H1 (cell line): ENCODE measurements at regions not wholly inside any gene's neighbourhood (a gene's known extent, or its start where the extent isn't known, plus 50 kb on each side); places are given as distances from the start of the nearest gene placed in this dataset.
A peak's percentile ranks its signal among the peaks of the same experiment; 100 is the strongest.

Source experiments
- CTCF ChIA-PET: fragments of 300-600 bp; sonication (Branson Sonifier 250); formaldehyde crosslinking; loops from one replicate; lab custom pipeline; 2021; ENCODE audit not compliant: partially characterized antibody; lab: Charles Lee
- POLR2A ChIA-PET: fragments of 300-600 bp; sonication (Branson Sonifier 250); formaldehyde crosslinking; loops from one replicate; lab custom pipeline; 2021; ENCODE audit warnings: inconsistent platforms; ENCODE audit not compliant: partially characterized antibody; lab: Charles Lee
- DNase-seq, 2 experiments: peaks; one replicate each; pipeline versions ENCODE4 v3.0.0 to v3.0.0-alpha.2; 2010 to 2022; ENCODE audit warnings: low spot score in 2 of 2, low read depth in 1 of 2, mixed read lengths in 1 of 2
- FAIRE-seq: peaks from 2 replicates; lab custom pipeline; 2011; peaks lifted over from hg19 to GRCh38; lab: Jason Lieb, UNC
- H2AFZ ChIP-seq: 2 replicates; pipeline ENCODE4 v1.8.1; 2012; ENCODE audit warnings: low read length, inconsistent platforms
- H2AK5ac ChIP-seq: 2 replicates; pipeline ENCODE4 v1.6.1; 2013; ENCODE audit warnings: low read depth, low read length
- H2BK120ac ChIP-seq: replicated peaks from 2 replicates; pipeline ENCODE3; 2013; ENCODE audit warnings: low read depth, low read length, inconsistent platforms
- H2BK12ac ChIP-seq: 2 replicates; pipeline ENCODE4 v1.6.1; 2013; ENCODE audit warnings: low read depth, low read length
- H2BK15ac ChIP-seq: 2 replicates; pipeline ENCODE4 v1.6.1; 2013; ENCODE audit warnings: low read length
- H2BK20ac ChIP-seq: 2 replicates; pipeline ENCODE4 v1.6.1; 2013; ENCODE audit warnings: low read length
- H2BK5ac ChIP-seq: 2 replicates; pipeline ENCODE4 v1.6.1; 2013; ENCODE audit warnings: low read depth, low read length
- H3K14ac ChIP-seq: 2 replicates; pipeline ENCODE4 v1.6.1; 2013; ENCODE audit warnings: inconsistent platforms; ENCODE audit not compliant: insufficient read length
- H3K18ac ChIP-seq: 2 replicates; pipeline ENCODE4 v1.6.1; 2013; ENCODE audit warnings: low read length; ENCODE audit errors: extremely low read depth
- H3K23ac ChIP-seq: 2 replicates; pipeline ENCODE4 v1.6.1; 2013; ENCODE audit warnings: inconsistent platforms; ENCODE audit not compliant: insufficient read length
- H3K23me2 ChIP-seq: 2 replicates; pipeline ENCODE4 v1.6.1; 2013; ENCODE audit warnings: low read depth, low read length
- H3K27ac ChIP-seq: 2 replicates; pipeline ENCODE4 v1.6.1; 2011; ENCODE audit warnings: low read depth, low read length, inconsistent platforms
- H3K27me3 ChIP-seq, 4 experiments: replicated peaks in 1 of 4; 1 replicate in 1 of 4; 2 replicates in 3 of 4; pipeline versions ENCODE4 v1.6.1 to v1.8.1; 2011 to 2013; ENCODE audit warnings: low read length in 3 of 4, mild to moderate bottlenecking in 3 of 4, inconsistent platforms in 2 of 4, mixed read lengths in 2 of 4, moderate library complexity in 1 of 4; ENCODE audit not compliant: control insufficient read depth in 3 of 4, insufficient read depth in 3 of 4; ENCODE audit errors: extremely low read depth in 1 of 4
- H3K36me3 ChIP-seq, 4 experiments: 2 replicates each; pipeline versions ENCODE4 v1.6.1 to v1.8.1; 2011 to 2013; ENCODE audit warnings: mild to moderate bottlenecking in 4 of 4, low read length in 3 of 4, moderate library complexity in 2 of 4, control low read depth in 1 of 4, inconsistent platforms in 1 of 4; ENCODE audit not compliant: insufficient read depth in 4 of 4, control insufficient read depth in 2 of 4
- H3K4ac ChIP-seq: replicated peaks from 2 replicates; pipeline ENCODE3; 2013; ENCODE audit warnings: low read length, low read depth, mixed read lengths, inconsistent platforms; ENCODE audit not compliant: insufficient read length
- H3K4me1 ChIP-seq, 4 experiments: replicated peaks in 1 of 4; 1 replicate in 1 of 4; 2 replicates in 3 of 4; pipeline versions ENCODE4 v1.6.1 to v1.8.1; 2011 to 2013; ENCODE audit warnings: low read length in 3 of 4, inconsistent platforms in 2 of 4, mixed read lengths in 1 of 4; ENCODE audit not compliant: insufficient read depth in 4 of 4, control insufficient read depth in 3 of 4
- H3K4me2 ChIP-seq, 2 experiments: 2 replicates each; pipeline versions ENCODE4 v1.6.1 to v1.8.1; 2011 to 2013; ENCODE audit warnings: low read depth in 2 of 2, low read length in 2 of 2, control low read depth in 1 of 2, inconsistent platforms in 1 of 2, mild to moderate bottlenecking in 1 of 2; ENCODE audit not compliant: insufficient read depth in 1 of 2
- H3K4me3 ChIP-seq, 4 experiments: fragments of 200-600, 300-600 bp in 1 of 4; sonication (generic), shearing (Covaris generic), sonication (Bioruptor Twin) in 1 of 4; 2 replicates each; pipeline versions ENCODE4 v1.5.1 to v1.8.1; 2011 to 2016; ENCODE audit warnings: low read length in 4 of 4, low read depth in 3 of 4, control low read depth in 2 of 4, inconsistent platforms in 2 of 4, mild to moderate bottlenecking in 2 of 4, mixed read lengths in 1 of 4, moderate library complexity in 1 of 4; ENCODE audit not compliant: insufficient read depth in 2 of 4; ENCODE audit errors: extremely low read depth in 1 of 4
- H3K56ac ChIP-seq: replicated peaks from 2 replicates; pipeline ENCODE3; 2013; ENCODE audit warnings: low read depth, mild to moderate bottlenecking, mixed read lengths, low read length, inconsistent platforms; ENCODE audit not compliant: insufficient read length
- H3K79me1 ChIP-seq: 2 replicates; pipeline ENCODE4 v1.6.1; 2013; ENCODE audit warnings: low read depth, low read length, control low read depth
- H3K79me2 ChIP-seq, 2 experiments: 2 replicates each; pipeline versions ENCODE4 v1.6.1 to v1.8.1; 2012 to 2013; ENCODE audit warnings: low read length in 2 of 2, mild to moderate bottlenecking in 2 of 2, inconsistent platforms in 1 of 2; ENCODE audit not compliant: insufficient read depth in 2 of 2, control insufficient read depth in 1 of 2
- H3K9ac ChIP-seq, 4 experiments: replicated peaks in 1 of 4; 1 replicate in 1 of 4; 2 replicates in 3 of 4; pipeline versions ENCODE4 v1.6.1 to v1.8.1; 2011 to 2013; ENCODE audit warnings: low read depth in 3 of 4, low read length in 3 of 4, control low read depth in 2 of 4, mild to moderate bottlenecking in 2 of 4, moderate library complexity in 2 of 4, inconsistent platforms in 1 of 4; ENCODE audit errors: extremely low read depth in 1 of 4
- H3K9me3 ChIP-seq, 2 experiments: 2 replicates each; pipeline versions ENCODE4 v1.6.1 to v1.8.1; 2012 to 2013; ENCODE audit warnings: mild to moderate bottlenecking in 2 of 2, moderate library complexity in 2 of 2, control low read depth in 1 of 2, inconsistent platforms in 1 of 2, low read depth in 1 of 2, low read length in 1 of 2, mixed read lengths in 1 of 2; ENCODE audit not compliant: insufficient read depth in 2 of 2
- H4K20me1 ChIP-seq, 2 experiments: replicated peaks in 1 of 2; 2 replicates each; pipeline versions ENCODE3 to v1.8.1; 2011 to 2013; ENCODE audit warnings: inconsistent platforms in 2 of 2, low read length in 2 of 2, mild to moderate bottlenecking in 1 of 2; ENCODE audit not compliant: insufficient read depth in 2 of 2, control insufficient read depth in 1 of 2
- H4K5ac ChIP-seq: 2 replicates; pipeline ENCODE4 v1.6.1; 2013; ENCODE audit warnings: low read length, low read depth, mixed read lengths, inconsistent platforms; ENCODE audit not compliant: insufficient read length
- H4K8ac ChIP-seq: 2 replicates; pipeline ENCODE4 v1.8.0; 2013; ENCODE audit warnings: mild to moderate bottlenecking, moderate library complexity, low read length, inconsistent platforms; ENCODE audit not compliant: insufficient read depth; ENCODE audit errors: extremely low read depth
- H4K91ac ChIP-seq: replicated peaks from 2 replicates; pipeline ENCODE3; 2013; ENCODE audit warnings: low read length, mixed read lengths, inconsistent platforms; ENCODE audit not compliant: insufficient read length
- CTCF ChIP-seq, 3 experiments: IDR thresholded peaks; 1 replicate in 2 of 3; 2 replicates in 1 of 3; pipeline versions ENCODE4 v1.5.1 to v1.6.1; 2011; ENCODE audit warnings: low read length in 3 of 3, mild to moderate bottlenecking in 3 of 3, inconsistent platforms in 2 of 3, low read depth in 1 of 3, moderate library complexity in 1 of 3; ENCODE audit not compliant: insufficient read depth in 1 of 3; ENCODE audit errors: control extremely low read depth in 1 of 3
- GTF2F1 ChIP-seq: IDR thresholded peaks from 2 replicates; pipeline ENCODE4 v1.6.1; 2012; ENCODE audit warnings: low read depth, low read length, improper control_type of control experiment, borderline replicate concordance
- RAD21 ChIP-seq, 2 experiments: IDR thresholded peaks in 1 of 2; conservative IDR thresholded peaks in 1 of 2; 2 replicates each; pipeline ENCODE4 v1.6.1; 2011; ENCODE audit warnings: low read depth in 2 of 2, low read length in 2 of 2, improper control_type of control experiment in 1 of 2, inconsistent platforms in 1 of 2, mild to moderate bottlenecking in 1 of 2, moderate library complexity in 1 of 2
- WGBS, 2 experiments: shearing (Covaris generic) in 1 of 2; methylation state at CpG; one replicate each; pipeline versions ENCODE4 v1.1.6 to v1.1.7; 2013 to 2015; ENCODE audit warnings: low lambda C conversion rate in 2 of 2, mixed read lengths in 2 of 2, inconsistent platforms in 1 of 2, low coverage in 1 of 2, missing lambda C conversion rate in 1 of 2; ENCODE audit not compliant: insufficient replicate concordance in 2 of 2, insufficient coverage in 1 of 2, insufficient read length in 1 of 2; ENCODE audit errors: extremely low coverage in 1 of 2, missing lambda C conversion rate in 1 of 2; 5-methylcytosine and 5-hydroxymethylcytosine counted together

- H4K8ac ChIP-seq = no peak overlapping the region
- no peaks in the 10 kb centered on the region for H3K23me2 ChIP-seq
- H3K9ac ChIP-seq = no peak overlapping the region
- no peak overlapping the region for H3K4me3 ChIP-seq
- peak overlapping the region; percentile 97; the same call in 1 of the 2 replicates for H2BK20ac ChIP-seq
- H2BK120ac ChIP-seq = peak overlapping the region; percentile 94
- H3K4me1 ChIP-seq = peaks cover 3 to 22% (median 14%) of the 10 kb centered on the region in 4 experiments
- peak; percentile 16 to 39; a peak in 3 of 4 replicates for TF ChIP-seq RAD21 (IDR thresholded peaks at IDR 0.05 in 1 of 2, conservative IDR thresholded peaks at IDR 0.05 in 1 of 2; ENCODE audit: low read depth in 2 of 2, low read length in 2 of 2)
- no peak for TF ChIP-seq GTF2F1
- peak in 1 of 3 experiments; percentile 17; a peak in 1 of 4 replicates for TF ChIP-seq CTCF (IDR thresholded peaks at IDR 0.05; ENCODE audit: control extremely low read depth in 1 of 3, insufficient read depth in 1 of 3, low read depth in 1 of 3, low read length in 3 of 3)
- H3K23ac ChIP-seq = no peak overlapping the region
- peak overlapping the region; percentile 99 for H3K4ac ChIP-seq
- no peaks in the 10 kb centered on the region for H3K79me1 ChIP-seq
- no peak overlapping the region for H3K14ac ChIP-seq
- peak overlapping the region; percentile 78; the same call in 1 of the 2 replicates for H2BK5ac ChIP-seq
- ChIA-PET POLR2A (no interaction called here), CTCF (no interaction called here)
- H2AFZ ChIP-seq = no peak overlapping the region
- no peaks in the 10 kb centered on the region for H3K27me3 ChIP-seq
- H4K20me1 ChIP-seq = no peaks in the 10 kb centered on the region
- H3K27ac ChIP-seq = no peak overlapping the region
- H2AK5ac ChIP-seq = 0 out of 2 replicates have a peak overlapping the region, but pooled peaks have one; percentile 95
- peak overlapping the region; percentile 22 for H4K91ac ChIP-seq
- no peaks in the 10 kb centered on the region for H3K79me2 ChIP-seq
- H3K36me3 ChIP-seq = peaks cover 0 to 3% (median 0%) of the 10 kb centered on the region in 4 experiments; a peak in 1 of 8 replicates
- H3K56ac ChIP-seq = peak overlapping the region; percentile 25
- DNase-seq (no peak), FAIRE-seq (no peak)
- peak overlapping the region; percentile 73 for H4K5ac ChIP-seq
- peak overlapping the region; percentile 95 for H2BK12ac ChIP-seq
- H3K4me2 ChIP-seq = no peak overlapping the region
- H2BK15ac ChIP-seq = no peak overlapping the region; the same call in 1 of the 2 replicates
- H3K9me3 ChIP-seq = 0 out of 4 replicates have a peak, but pooled peaks cover 0 to 7% of the 10 kb centered on the region in 2 experiments
- 89% methylated on average over 9 of the region's 10 CpGs; no CpG with 5 or more reads in 1 of the 2 experiments for WGBS, 2 experiments
- peak overlapping the region; percentile 96 for H3K18ac ChIP-seq
Measured at GRCh38 chr4:188975271-188975670, 836.0 kb downstream of the TRIML1 start.
